ENCODE measurements at regions not wholly inside any gene's neighbourhood (a gene's known extent, or its start where the extent isn't known, plus 50 kb on each side); places are given as distances from the start of the nearest gene placed in this dataset.
A peak's percentile ranks its signal among the peaks of the same experiment; 100 is the strongest.

- Histone ChIP-seq H3K4me1 (ENCODE audit: control insufficient read depth, insufficient read depth, low read length, unreplicated experiment) (peaks cover 42% of the 10 kb centered on the region), H3K79me2 (ENCODE audit: control insufficient read depth, insufficient read depth, low read length, unreplicated experiment) (no peaks in the 10 kb centered on the region), H3K27ac (ENCODE audit: low read depth, low read length) (peak overlapping the region; percentile 74), H3K36me3 (ENCODE audit: insufficient read depth, low read length) (no peaks in the 10 kb centered on the region), H2AFZ (ENCODE audit: low read length, unreplicated experiment) (peak overlapping the region; percentile 18), H3K27me3 (ENCODE audit: insufficient read depth, low read length) (no peaks in the 10 kb centered on the region), H3K4me3 (ENCODE audit: low read depth, low read length) (no peak overlapping the region)
Observed at GRCh38 chr2:39513641-39514094, 76.6 kb upstream of the MAP4K3 start.

GRCh38 chr2:39514825-39515224 is 77.7 kb upstream of the MAP4K3 start:
- H3K79me2 ChIP-seq (ENCODE audit: control insufficient read depth, insufficient read depth, low read length, unreplicated experiment) = no peaks in the 10 kb centered on the region
- no peak overlapping the region for H3K4me3 ChIP-seq (ENCODE audit: low read depth, low read length)
- no peaks in the 10 kb centered on the region for H3K36me3 ChIP-seq (ENCODE audit: insufficient read depth, low read length)
- no peak overlapping the region for H3K27ac ChIP-seq (ENCODE audit: low read depth, low read length)
- no peaks in the 10 kb centered on the region for H3K27me3 ChIP-seq (ENCODE audit: insufficient read depth, low read length)
- no peak overlapping the region for H2AFZ ChIP-seq (ENCODE audit: low read length, unreplicated experiment)
- H3K4me1 ChIP-seq (ENCODE audit: control insufficient read depth, insufficient read depth, low read length, unreplicated experiment) = peaks cover 42% of the 10 kb centered on the region

DNA sequence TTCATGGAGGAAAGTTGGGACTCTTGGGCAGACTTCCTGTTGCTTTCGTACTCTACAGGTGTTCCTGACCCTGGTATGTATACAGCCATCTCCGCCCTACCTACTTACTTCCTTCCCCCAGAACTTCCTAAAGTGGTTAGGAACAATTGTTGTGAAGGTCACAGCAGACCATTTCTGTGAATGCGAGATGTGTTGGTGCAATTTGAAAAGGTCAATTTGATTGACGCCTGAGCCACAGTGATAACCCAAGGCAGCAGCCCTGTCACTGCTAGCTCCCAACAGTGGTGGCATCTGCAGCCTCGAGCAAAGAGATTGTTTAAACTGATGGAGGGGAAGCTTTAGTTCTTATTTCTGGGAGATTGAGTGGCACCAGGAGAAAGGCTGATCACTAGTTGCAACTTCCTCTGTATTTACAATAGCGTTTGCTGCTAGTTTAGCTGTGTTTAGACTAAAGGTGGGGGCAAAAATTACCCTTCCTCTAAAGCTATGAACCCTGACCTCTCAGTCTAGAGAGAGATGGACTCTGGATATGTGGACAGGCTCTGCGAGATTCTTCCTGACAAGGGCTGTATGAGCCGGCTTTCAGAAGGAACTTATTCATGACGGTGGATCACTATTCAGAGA is 78.3 kb upstream of the MAP4K3 start:
- H3K36me3 ChIP-seq (ENCODE audit: insufficient read depth, low read length) = no peaks in the 10 kb centered on the region
- H2AFZ ChIP-seq (ENCODE audit: low read length, unreplicated experiment) = no peak overlapping the region
- H3K27ac ChIP-seq (ENCODE audit: low read depth, low read length) = no peak overlapping the region
- no peaks in the 10 kb centered on the region for H3K27me3 ChIP-seq (ENCODE audit: insufficient read depth, low read length)
- H3K79me2 ChIP-seq (ENCODE audit: control insufficient read depth, insufficient read depth, low read length, unreplicated experiment) = no peaks in the 10 kb centered on the region
- H3K4me3 ChIP-seq (ENCODE audit: low read depth, low read length) = no peak overlapping the region
- H3K4me1 ChIP-seq (ENCODE audit: control insufficient read depth, insufficient read depth, low read length, unreplicated experiment) = peaks cover 42% of the 10 kb centered on the region

- H3K4me1 ChIP-seq (ENCODE audit: control insufficient read depth, insufficient read depth, low read length, unreplicated experiment) = peaks cover 42% of the 10 kb centered on the region
- no peaks in the 10 kb centered on the region for H3K27me3 ChIP-seq (ENCODE audit: insufficient read depth, low read length)
- no peak overlapping the region for H3K4me3 ChIP-seq (ENCODE audit: low read depth, low read length)
- H3K36me3 ChIP-seq (ENCODE audit: insufficient read depth, low read length) = no peaks in the 10 kb centered on the region
- H3K27ac ChIP-seq (ENCODE audit: low read depth, low read length) = no peak overlapping the region
- H3K79me2 ChIP-seq (ENCODE audit: control insufficient read depth, insufficient read depth, low read length, unreplicated experiment) = no peaks in the 10 kb centered on the region
- H2AFZ ChIP-seq (ENCODE audit: low read length, unreplicated experiment) = no peak overlapping the region
Observed at GRCh38 chr2:39515897-39516346, 78.8 kb upstream of the MAP4K3 start.

- H3K79me2 ChIP-seq (ENCODE audit: control insufficient read depth, insufficient read depth, low read length, unreplicated experiment) = no peaks in the 10 kb centered on the region
- H2AFZ ChIP-seq (ENCODE audit: low read length, unreplicated experiment) = peak overlapping the region; percentile 57
- peaks cover 39% of the 10 kb centered on the region for H3K4me1 ChIP-seq (ENCODE audit: control insufficient read depth, insufficient read depth, low read length, unreplicated experiment)
- H3K4me3 ChIP-seq (ENCODE audit: low read depth, low read length) = no peak overlapping the region
- H3K36me3 ChIP-seq (ENCODE audit: insufficient read depth, low read length) = 0 out of 2 replicates have a peak, but pooled peaks cover under 1% of the 10 kb centered on the region
- H3K27me3 ChIP-seq (ENCODE audit: insufficient read depth, low read length) = no peaks in the 10 kb centered on the region
- no peak overlapping the region for H3K27ac ChIP-seq (ENCODE audit: low read depth, low read length)
Observed at GRCh38 chr2:39516347-39517101, 79.4 kb upstream of the MAP4K3 start.

DNA sequence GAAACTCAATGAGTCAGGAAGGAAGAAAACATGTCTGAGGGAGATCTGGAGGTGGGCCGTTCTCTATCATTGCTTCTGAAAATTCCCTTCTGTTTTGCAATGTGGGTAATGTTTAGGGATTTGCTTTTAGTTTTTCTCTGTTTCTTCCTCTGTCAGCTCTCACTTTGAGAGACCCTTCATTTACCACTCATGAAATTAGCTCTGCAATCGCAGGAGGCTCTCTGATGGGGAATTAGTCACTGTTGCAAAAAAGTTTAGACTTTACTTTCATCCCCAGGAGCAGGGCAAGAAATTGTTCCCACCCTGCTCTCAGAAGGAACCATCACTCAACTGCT is 80.0 kb upstream of the MAP4K3 start:
- peaks cover 34% of the 10 kb centered on the region for H3K4me1 ChIP-seq (ENCODE audit: control insufficient read depth, insufficient read depth, low read length, unreplicated experiment)
- no peak overlapping the region for H3K4me3 ChIP-seq (ENCODE audit: low read depth, low read length)
- H3K79me2 ChIP-seq (ENCODE audit: control insufficient read depth, insufficient read depth, low read length, unreplicated experiment) = no peaks in the 10 kb centered on the region
- H3K27ac ChIP-seq (ENCODE audit: low read depth, low read length) = no peak overlapping the region
- peak overlapping the region; percentile 57 for H2AFZ ChIP-seq (ENCODE audit: low read length, unreplicated experiment)
- H3K27me3 ChIP-seq (ENCODE audit: insufficient read depth, low read length) = no peaks in the 10 kb centered on the region
- H3K36me3 ChIP-seq (ENCODE audit: insufficient read depth, low read length) = 0 out of 2 replicates have a peak, but pooled peaks cover 4% of the 10 kb centered on the region

DNA sequence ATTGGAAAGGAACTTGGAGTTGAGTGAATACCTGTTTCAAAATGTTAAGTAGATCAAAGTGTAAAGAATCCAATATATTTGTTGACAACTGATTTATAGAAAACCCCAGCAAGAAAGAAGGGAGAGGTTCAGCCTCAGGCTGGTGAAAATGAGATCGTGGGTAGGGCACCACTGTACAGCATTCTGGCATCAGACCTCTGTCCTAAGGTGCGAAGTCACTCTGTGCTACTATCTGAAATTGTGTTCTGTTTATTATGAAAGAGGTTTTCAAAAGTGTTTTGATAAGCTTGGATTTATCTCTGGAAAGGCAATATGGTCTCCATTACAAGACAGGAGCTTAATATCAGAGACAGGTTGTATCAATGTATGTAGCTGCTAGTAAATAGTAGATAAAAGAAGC is 80.5 kb upstream of the MAP4K3 start:
- Histone ChIP-seq H3K36me3 (ENCODE audit: insufficient read depth, low read length) (0 out of 2 replicates have a peak, but pooled peaks cover 4% of the 10 kb centered on the region), H3K27me3 (ENCODE audit: insufficient read depth, low read length) (no peaks in the 10 kb centered on the region), H3K4me1 (ENCODE audit: control insufficient read depth, insufficient read depth, low read length, unreplicated experiment) (peaks cover 29% of the 10 kb centered on the region), H3K4me3 (ENCODE audit: low read depth, low read length) (no peak overlapping the region), H3K79me2 (ENCODE audit: control insufficient read depth, insufficient read depth, low read length, unreplicated experiment) (no peaks in the 10 kb centered on the region), H2AFZ (ENCODE audit: low read length, unreplicated experiment) (no peak overlapping the region), H3K27ac (ENCODE audit: low read depth, low read length) (no peak overlapping the region)

- Histone ChIP-seq H3K79me2 (ENCODE audit: control insufficient read depth, insufficient read depth, low read length, unreplicated experiment) (no peaks in the 10 kb centered on the region), H2AFZ (ENCODE audit: low read length, unreplicated experiment) (no peak overlapping the region), H3K4me3 (ENCODE audit: low read depth, low read length) (no peak overlapping the region), H3K27ac (ENCODE audit: low read depth, low read length) (no peak overlapping the region), H3K27me3 (ENCODE audit: insufficient read depth, low read length) (no peaks in the 10 kb centered on the region), H3K4me1 (ENCODE audit: control insufficient read depth, insufficient read depth, low read length, unreplicated experiment) (peaks cover 36% of the 10 kb centered on the region), H3K36me3 (ENCODE audit: insufficient read depth, low read length) (0 out of 2 replicates have a peak, but pooled peaks cover 4% of the 10 kb centered on the region)
Observed at GRCh38 chr2:39519886-39520285, 82.8 kb upstream of the MAP4K3 start.

- Histone ChIP-seq H3K27ac (ENCODE audit: low read depth, low read length) (no peak overlapping the region), H3K79me2 (ENCODE audit: control insufficient read depth, insufficient read depth, low read length, unreplicated experiment) (no peaks in the 10 kb centered on the region), H3K4me3 (ENCODE audit: low read depth, low read length) (no peak overlapping the region), H3K36me3 (ENCODE audit: insufficient read depth, low read length) (0 out of 2 replicates have a peak, but pooled peaks cover 4% of the 10 kb centered on the region), H3K4me1 (ENCODE audit: control insufficient read depth, insufficient read depth, low read length, unreplicated experiment) (peaks cover 36% of the 10 kb centered on the region), H3K27me3 (ENCODE audit: insufficient read depth, low read length) (no peaks in the 10 kb centered on the region), H2AFZ (ENCODE audit: low read length, unreplicated experiment) (no peak overlapping the region)
Observed at GRCh38 chr2:39521876-39522517, 84.9 kb upstream of the MAP4K3 start.

GRCh38 chr2:39522518-39522877 is 85.4 kb upstream of the MAP4K3 start:
- Histone ChIP-seq H3K27me3 (ENCODE audit: insufficient read depth, low read length) (no peaks in the 10 kb centered on the region), H3K4me3 (ENCODE audit: low read depth, low read length) (peak overlapping the region; percentile 3; the same call in 1 of the 2 replicates), H3K4me1 (ENCODE audit: control insufficient read depth, insufficient read depth, low read length, unreplicated experiment) (peaks cover 31% of the 10 kb centered on the region), H3K36me3 (ENCODE audit: insufficient read depth, low read length) (0 out of 2 replicates have a peak, but pooled peaks cover 4% of the 10 kb centered on the region), H2AFZ (ENCODE audit: low read length, unreplicated experiment) (no peak overlapping the region), H3K79me2 (ENCODE audit: control insufficient read depth, insufficient read depth, low read length, unreplicated experiment) (no peaks in the 10 kb centered on the region), H3K27ac (ENCODE audit: low read depth, low read length) (peak overlapping the region; percentile 98)

All from ACC112 (cell line).